Liver (tissue), 8 donors: ENCODE measurements at regions not wholly inside any gene's neighbourhood (a gene's known extent, or its start where the extent isn't known, plus 50 kb on each side); places are given as distances from the start of the nearest gene placed in this dataset.

Source experiments
- DNase-seq: peaks from one replicate; pipeline ENCODE4 v3.0.0-alpha.2; 2017; ENCODE audit warnings: low spot score
- H3K27ac ChIP-seq, 2 donors: one replicate each; pipeline ENCODE4 v1.7.0; 2013; ENCODE audit warnings: inconsistent platforms in 2 of 2, low read length in 2 of 2, control low read depth in 1 of 2, low read depth in 1 of 2, mild to moderate bottlenecking in 1 of 2
- H3K27me3 ChIP-seq, 4 donors: one replicate each; pipeline versions ENCODE4 v1.6.1 to v1.7.0; 2013; ENCODE audit warnings: low read length in 3 of 4, inconsistent platforms in 1 of 4, mild to moderate bottlenecking in 1 of 4, moderate library complexity in 1 of 4; ENCODE audit not compliant: control insufficient read depth in 4 of 4, insufficient read depth in 4 of 4
- H3K36me3 ChIP-seq, 4 donors: one replicate each; pipeline versions ENCODE4 v1.6.1 to v1.7.0; 2013; ENCODE audit warnings: low read length in 3 of 4, mild to moderate bottlenecking in 3 of 4, low read depth in 1 of 4, moderate library complexity in 1 of 4; ENCODE audit not compliant: control insufficient read depth in 4 of 4, insufficient read depth in 3 of 4
- H3K4me1 ChIP-seq, 4 donors: one replicate each; pipeline versions ENCODE4 v1.6.1 to v1.7.0; 2013; ENCODE audit warnings: low read length in 3 of 4, mild to moderate bottlenecking in 3 of 4, moderate library complexity in 1 of 4; ENCODE audit not compliant: control insufficient read depth in 4 of 4, insufficient read depth in 4 of 4
- H3K4me3 ChIP-seq, 3 donors: one replicate each; pipeline versions ENCODE4 v1.6.1 to v1.7.0; 2013; ENCODE audit warnings: low read length in 3 of 3, control low read depth in 1 of 3, low read depth in 1 of 3, mild to moderate bottlenecking in 1 of 3
- H3K9ac ChIP-seq, 2 donors: one replicate each; pipeline ENCODE4 v1.7.0; 2013; ENCODE audit warnings: low read length in 2 of 2, mild to moderate bottlenecking in 2 of 2, moderate library complexity in 2 of 2, control low read depth in 1 of 2, low read depth in 1 of 2
- H3K9me3 ChIP-seq, 4 donors: one replicate each; pipeline versions ENCODE4 v1.6.1 to v1.7.0; 2013; ENCODE audit warnings: low read length in 3 of 4; ENCODE audit not compliant: control insufficient read depth in 4 of 4
- EGR1 ChIP-seq, 2 donors: IDR thresholded peaks; 2 replicates each; pipeline ENCODE4 v1.6.1; 2016 to 2018; ENCODE audit warnings: antibody characterized with exemption in 2 of 2, low read depth in 2 of 2
- FOXA1 ChIP-seq: IDR thresholded peaks from 2 replicates; pipeline ENCODE4 v1.6.1; 2016; ENCODE audit warnings: antibody characterized with exemption
- FOXA2 ChIP-seq: IDR thresholded peaks from 2 replicates; pipeline ENCODE4 v1.6.1; 2016; ENCODE audit warnings: antibody characterized with exemption
- GABPA ChIP-seq, 2 donors: IDR thresholded peaks in 1 of 2; conservative IDR thresholded peaks in 1 of 2; 2 replicates each; pipeline ENCODE4 v1.6.1; 2016; ENCODE audit warnings: antibody characterized with exemption in 2 of 2, mild to moderate bottlenecking in 1 of 2, moderate library complexity in 1 of 2
- HNF4G ChIP-seq: IDR thresholded peaks from 2 replicates; pipeline ENCODE4 v1.6.1; 2016; ENCODE audit warnings: antibody characterized with exemption
- JUND ChIP-seq, 2 donors: IDR thresholded peaks; 2 replicates each; pipeline ENCODE4 v1.6.1; 2016; ENCODE audit warnings: antibody characterized with exemption in 2 of 2
- NR2F2 ChIP-seq: IDR thresholded peaks from 2 replicates; pipeline ENCODE4 v1.6.1; 2016; ENCODE audit warnings: antibody characterized with exemption
- RAD21 ChIP-seq, 2 donors: IDR thresholded peaks; 2 replicates each; pipeline ENCODE4 v1.6.1; 2016; ENCODE audit warnings: antibody characterized with exemption in 2 of 2, mild to moderate bottlenecking in 2 of 2
- RXRA ChIP-seq, 2 donors: IDR thresholded peaks; 2 replicates each; pipeline ENCODE4 v1.6.1; 2017 to 2018; ENCODE audit warnings: antibody characterized with exemption in 2 of 2, mild to moderate bottlenecking in 1 of 2
- SP1 ChIP-seq: IDR thresholded peaks from 2 replicates; pipeline ENCODE4 v1.6.1; 2018; ENCODE audit warnings: antibody characterized with exemption, mild to moderate bottlenecking
- TAF1 ChIP-seq: conservative IDR thresholded peaks from 2 replicates; pipeline ENCODE4 v1.6.1; 2016; ENCODE audit warnings: antibody characterized with exemption, mild to moderate bottlenecking
- YY1 ChIP-seq: IDR thresholded peaks from 2 replicates; pipeline ENCODE4 v1.6.1; 2016; ENCODE audit warnings: antibody characterized with exemption, mild to moderate bottlenecking
- WGBS: extraction: QIAGEN DNeasy Blood & Tissue Kit; methylation state at CpG from one replicate; pipeline ENCODE4 v1.1.7; 2013; 5-methylcytosine and 5-hydroxymethylcytosine counted together
- TF ChIP-seq, protein P1 (sequence below): IDR thresholded peaks from 2 replicates; pipeline ENCODE4 v1.6.1; 2016; ENCODE audit warnings: antibody characterized with exemption
- TF ChIP-seq, protein P2 (sequence below): IDR thresholded peaks from 2 replicates; pipeline ENCODE4 v1.6.1; 2016; ENCODE audit warnings: antibody characterized with exemption
- TF ChIP-seq, protein P3 (sequence below): fragments of 150-350 bp; IDR thresholded peaks from 2 replicates; pipeline ENCODE4 v1.5.1; 2017; ENCODE audit warnings: improper control_type of control experiment, low read depth, low read length; ENCODE audit not compliant: missing input control
- TF ChIP-seq, protein P4 (sequence below): IDR thresholded peaks from 2 replicates; pipeline ENCODE4 v1.6.1; 2016; ENCODE audit warnings: antibody characterized with exemption, mild to moderate bottlenecking
- TF ChIP-seq, protein P5 (sequence below): IDR thresholded peaks from 2 replicates; pipeline ENCODE4 v1.6.1; 2016; ENCODE audit warnings: antibody characterized with exemption
- donor health status: healthy.
- donor health status: healthy.
- donor health status: healthy.
- donor health status: healthy.
- donor health status: healthy.

DNA sequence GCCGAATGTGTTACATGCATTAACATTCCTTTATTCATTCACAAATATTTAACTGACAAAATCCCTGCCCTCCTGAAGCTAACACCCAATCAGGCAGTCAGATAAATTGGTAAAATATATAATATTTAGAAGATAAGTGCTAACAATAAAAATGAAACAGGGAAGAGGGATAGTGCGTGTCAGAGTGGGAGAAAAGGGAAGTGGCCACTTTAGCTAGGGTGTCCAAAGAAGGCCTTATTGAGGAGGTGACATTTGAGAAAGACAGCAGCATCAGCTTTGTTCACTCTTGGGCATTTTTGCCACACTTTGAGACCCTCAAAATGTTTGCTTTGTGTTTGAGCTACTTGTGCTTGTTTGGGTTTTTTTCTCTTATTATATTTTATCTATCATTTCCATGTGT is 317.8 kb downstream of the SNX13 start:
- no peak for DNase-seq
- 90% methylated on average over 2 of the region's 2 CpGs for WGBS
- H3K27ac ChIP-seq, result no peak overlapping the region
- no peak overlapping the region for H3K9ac ChIP-seq
- H3K27me3 ChIP-seq, result no peaks in the 10 kb centered on the region
- TF ChIP-seq YY1 (no peak), JUND (IDR thresholded peaks at IDR 0.05) (no peak), RXRA (IDR thresholded peaks at IDR 0.05) (no peak), HNF4G (no peak), FOXA1 (no peak), RAD21 (IDR thresholded peaks at IDR 0.05) (no peak), NR2F2 (no peak), SP1 (no peak), FOXA2 (no peak), TAF1 (no peak)
- TF ChIP-seq, protein P1, sequence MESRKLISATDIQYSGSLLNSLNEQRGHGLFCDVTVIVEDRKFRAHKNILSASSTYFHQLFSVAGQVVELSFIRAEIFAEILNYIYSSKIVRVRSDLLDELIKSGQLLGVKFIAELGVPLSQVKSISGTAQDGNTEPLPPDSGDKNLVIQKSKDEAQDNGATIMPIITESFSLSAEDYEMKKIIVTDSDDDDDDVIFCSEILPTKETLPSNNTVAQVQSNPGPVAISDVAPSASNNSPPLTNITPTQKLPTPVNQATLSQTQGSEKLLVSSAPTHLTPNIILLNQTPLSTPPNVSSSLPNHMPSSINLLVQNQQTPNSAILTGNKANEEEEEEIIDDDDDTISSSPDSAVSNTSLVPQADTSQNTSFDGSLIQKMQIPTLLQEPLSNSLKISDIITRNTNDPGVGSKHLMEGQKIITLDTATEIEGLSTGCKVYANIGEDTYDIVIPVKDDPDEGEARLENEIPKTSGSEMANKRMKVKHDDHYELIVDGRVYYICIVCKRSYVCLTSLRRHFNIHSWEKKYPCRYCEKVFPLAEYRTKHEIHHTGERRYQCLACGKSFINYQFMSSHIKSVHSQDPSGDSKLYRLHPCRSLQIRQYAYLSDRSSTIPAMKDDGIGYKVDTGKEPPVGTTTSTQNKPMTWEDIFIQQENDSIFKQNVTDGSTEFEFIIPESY, result no peak
- TF ChIP-seq, protein P2, sequence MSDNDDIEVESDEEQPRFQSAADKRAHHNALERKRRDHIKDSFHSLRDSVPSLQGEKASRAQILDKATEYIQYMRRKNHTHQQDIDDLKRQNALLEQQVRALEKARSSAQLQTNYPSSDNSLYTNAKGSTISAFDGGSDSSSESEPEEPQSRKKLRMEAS, result no peak
- TF ChIP-seq, protein P3, sequence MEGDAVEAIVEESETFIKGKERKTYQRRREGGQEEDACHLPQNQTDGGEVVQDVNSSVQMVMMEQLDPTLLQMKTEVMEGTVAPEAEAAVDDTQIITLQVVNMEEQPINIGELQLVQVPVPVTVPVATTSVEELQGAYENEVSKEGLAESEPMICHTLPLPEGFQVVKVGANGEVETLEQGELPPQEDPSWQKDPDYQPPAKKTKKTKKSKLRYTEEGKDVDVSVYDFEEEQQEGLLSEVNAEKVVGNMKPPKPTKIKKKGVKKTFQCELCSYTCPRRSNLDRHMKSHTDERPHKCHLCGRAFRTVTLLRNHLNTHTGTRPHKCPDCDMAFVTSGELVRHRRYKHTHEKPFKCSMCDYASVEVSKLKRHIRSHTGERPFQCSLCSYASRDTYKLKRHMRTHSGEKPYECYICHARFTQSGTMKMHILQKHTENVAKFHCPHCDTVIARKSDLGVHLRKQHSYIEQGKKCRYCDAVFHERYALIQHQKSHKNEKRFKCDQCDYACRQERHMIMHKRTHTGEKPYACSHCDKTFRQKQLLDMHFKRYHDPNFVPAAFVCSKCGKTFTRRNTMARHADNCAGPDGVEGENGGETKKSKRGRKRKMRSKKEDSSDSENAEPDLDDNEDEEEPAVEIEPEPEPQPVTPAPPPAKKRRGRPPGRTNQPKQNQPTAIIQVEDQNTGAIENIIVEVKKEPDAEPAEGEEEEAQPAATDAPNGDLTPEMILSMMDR, result no peak
- TF ChIP-seq, protein P4, sequence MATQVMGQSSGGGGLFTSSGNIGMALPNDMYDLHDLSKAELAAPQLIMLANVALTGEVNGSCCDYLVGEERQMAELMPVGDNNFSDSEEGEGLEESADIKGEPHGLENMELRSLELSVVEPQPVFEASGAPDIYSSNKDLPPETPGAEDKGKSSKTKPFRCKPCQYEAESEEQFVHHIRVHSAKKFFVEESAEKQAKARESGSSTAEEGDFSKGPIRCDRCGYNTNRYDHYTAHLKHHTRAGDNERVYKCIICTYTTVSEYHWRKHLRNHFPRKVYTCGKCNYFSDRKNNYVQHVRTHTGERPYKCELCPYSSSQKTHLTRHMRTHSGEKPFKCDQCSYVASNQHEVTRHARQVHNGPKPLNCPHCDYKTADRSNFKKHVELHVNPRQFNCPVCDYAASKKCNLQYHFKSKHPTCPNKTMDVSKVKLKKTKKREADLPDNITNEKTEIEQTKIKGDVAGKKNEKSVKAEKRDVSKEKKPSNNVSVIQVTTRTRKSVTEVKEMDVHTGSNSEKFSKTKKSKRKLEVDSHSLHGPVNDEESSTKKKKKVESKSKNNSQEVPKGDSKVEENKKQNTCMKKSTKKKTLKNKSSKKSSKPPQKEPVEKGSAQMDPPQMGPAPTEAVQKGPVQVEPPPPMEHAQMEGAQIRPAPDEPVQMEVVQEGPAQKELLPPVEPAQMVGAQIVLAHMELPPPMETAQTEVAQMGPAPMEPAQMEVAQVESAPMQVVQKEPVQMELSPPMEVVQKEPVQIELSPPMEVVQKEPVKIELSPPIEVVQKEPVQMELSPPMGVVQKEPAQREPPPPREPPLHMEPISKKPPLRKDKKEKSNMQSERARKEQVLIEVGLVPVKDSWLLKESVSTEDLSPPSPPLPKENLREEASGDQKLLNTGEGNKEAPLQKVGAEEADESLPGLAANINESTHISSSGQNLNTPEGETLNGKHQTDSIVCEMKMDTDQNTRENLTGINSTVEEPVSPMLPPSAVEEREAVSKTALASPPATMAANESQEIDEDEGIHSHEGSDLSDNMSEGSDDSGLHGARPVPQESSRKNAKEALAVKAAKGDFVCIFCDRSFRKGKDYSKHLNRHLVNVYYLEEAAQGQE, result no peak
- TF ChIP-seq, protein P5, sequence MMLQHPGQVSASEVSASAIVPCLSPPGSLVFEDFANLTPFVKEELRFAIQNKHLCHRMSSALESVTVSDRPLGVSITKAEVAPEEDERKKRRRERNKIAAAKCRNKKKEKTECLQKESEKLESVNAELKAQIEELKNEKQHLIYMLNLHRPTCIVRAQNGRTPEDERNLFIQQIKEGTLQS, result no peak
- H3K4me1 ChIP-seq, result peaks cover 3 to 21% (median 10%) of the 10 kb centered on the region in 4 donors
- H3K36me3 ChIP-seq, result no peaks in the 10 kb centered on the region
- no peak overlapping the region for H3K4me3 ChIP-seq
- H3K9me3 ChIP-seq, result no peaks in the 10 kb centered on the region

DNA sequence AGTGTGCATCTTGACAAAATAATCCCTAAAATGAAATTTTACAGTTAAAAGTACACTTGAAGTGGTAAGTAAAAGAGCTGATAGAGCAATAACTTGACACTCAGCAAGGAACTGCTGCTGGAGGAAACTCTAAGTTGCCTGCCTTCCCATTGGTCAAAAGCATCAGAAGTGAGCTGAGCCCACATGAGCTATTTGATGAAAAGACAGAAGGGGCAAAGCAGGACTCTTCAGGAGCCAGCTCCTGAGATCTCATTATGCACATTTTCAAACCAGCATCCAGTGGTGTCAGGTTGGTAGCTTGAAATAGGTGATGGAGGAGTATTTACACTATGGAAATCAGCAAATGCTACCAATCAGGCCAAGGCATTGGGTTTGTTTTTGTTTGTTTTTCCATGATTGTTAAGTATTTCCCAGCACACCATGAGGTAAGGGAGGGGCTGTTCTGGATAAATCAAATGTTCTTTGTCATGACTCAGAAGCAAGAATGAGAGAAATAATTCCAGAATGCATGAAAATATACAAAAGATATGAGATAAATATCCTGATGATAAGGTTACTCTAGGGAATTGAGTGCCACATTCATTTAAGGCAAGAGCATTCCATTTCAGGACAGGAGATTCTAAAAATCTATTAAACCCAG is 316.6 kb downstream of the SNX13 start:
- Histone ChIP-seq H3K36me3 (no peaks in the 10 kb centered on the region), H3K4me1 (peaks cover 0 to 12% (median 4%) of the 10 kb centered on the region in 4 donors), H3K4me3 (no peak overlapping the region), H3K9me3 (no peaks in the 10 kb centered on the region), H3K27me3 (no peaks in the 10 kb centered on the region), H3K9ac (no peak overlapping the region), H3K27ac (no peak overlapping the region)
- DNase-seq, result no peak
- TF ChIP-seq RXRA (IDR thresholded peaks at IDR 0.05) (no peak), JUND (IDR thresholded peaks at IDR 0.05) (no peak), TAF1 (no peak), YY1 (no peak), RAD21 (IDR thresholded peaks at IDR 0.05) (no peak), NR2F2 (no peak), EGR1 (IDR thresholded peaks at IDR 0.05; ENCODE audit: low read depth in 2 of 2) (no peak), FOXA2 (no peak), SP1 (no peak), GABPA (IDR thresholded peaks at IDR 0.05 in 1 of 2, conservative IDR thresholded peaks at IDR 0.05 in 1 of 2) (no peak), FOXA1 (no peak)
- TF ChIP-seq, protein P1, result no peak
- TF ChIP-seq, protein P2, result no peak
- TF ChIP-seq, protein P5, result no peak
